Activated naive CD4-positive, alpha-beta T cell treated with anti-CD3 and anti-CD28 coated beads, Interleukin-2, amount 50 U/mL, for 72 hours (primary cell): ENCODE measurements at regions not wholly inside any gene's neighbourhood (a gene's known extent, or its start where the extent isn't known, plus 50 kb on each side); places are given as distances from the start of the nearest gene placed in this dataset.
"Not testable (repeated sequence)": the region's sequence is repeated elsewhere in the genome, so short reads cannot be mapped to it uniquely, and the experiment has no call there.

ENCODE experiments used
- ATAC-seq, 2 donors: fragments of 150-1000 bp; cut with Tn5 transposase; 2 replicates each; pipeline ENCODE4 v1.10.0; 2021; ENCODE audit warnings: mild to moderate bottlenecking in 2 of 2, moderate library complexity in 2 of 2
- DNase-seq, 2 donors: peaks; one replicate each; pipeline ENCODE4 v3.0.0; 2021 to 2022; ENCODE audit warnings: low spot score in 2 of 2
- H3K27ac Mint-ChIP-seq, 2 donors: one replicate each; pipeline ENCODE4 v1.8.0; 2022; ENCODE audit warnings: mild to moderate bottlenecking in 2 of 2, mixed read lengths in 2 of 2
- H3K36me3 Mint-ChIP-seq, 2 donors: one replicate each; pipeline ENCODE4 v1.8.0; 2022; ENCODE audit warnings: mixed read lengths in 2 of 2
- H3K9me3 Mint-ChIP-seq, 2 donors: one replicate each; pipeline ENCODE4 v1.8.0; 2022; ENCODE audit warnings: mixed read lengths in 2 of 2

- ATAC-seq (peak; percentile 43 to 49), DNase-seq (no peak)
- Mint-ChIP-seq H3K9me3 (peaks cover 0 to 4% of the 10 kb centered on the region in 2 donors), H3K27ac (no peak overlapping the region), H3K36me3 (peaks cover 0 to 20% of the 10 kb centered on the region in 2 donors)
Measured at GRCh38 chr10:3926675-3927525, 141.9 kb upstream of the KLF6 start.

- Mint-ChIP-seq H3K9me3 (peaks cover 0 to 8% of the 10 kb centered on the region in 2 donors), H3K36me3 (peaks cover 0 to 13% of the 10 kb centered on the region in 2 donors), H3K27ac (no peak overlapping the region)
- DNase-seq (no peak), ATAC-seq (no peak)
Measured at GRCh38 chr10:3926258-3926657, 141.2 kb upstream of the KLF6 start.

- peak overlapping the region in 1 of 2 donors; percentile 70 for H3K27ac Mint-ChIP-seq
Measured at GRCh38 chr10:3925184-3925583, 140.2 kb upstream of the KLF6 start.

GRCh38 chr10:3924344-3924743, 139.3 kb upstream of the KLF6 start:
- H3K27ac Mint-ChIP-seq, result no peak overlapping the region
- peak in 1 of 2 donors; percentile 53 for ATAC-seq
- no peak for DNase-seq
- peaks cover 0 to 8% of the 10 kb centered on the region in 2 donors for H3K9me3 Mint-ChIP-seq
- peaks cover 0 to 11% of the 10 kb centered on the region in 2 donors for H3K36me3 Mint-ChIP-seq

More at GRCh38 chr10:3925184-3925583, 140.2 kb upstream of the KLF6 start:
- peaks cover 0 to 8% of the 10 kb centered on the region in 2 donors for H3K9me3 Mint-ChIP-seq
- peaks cover 0 to 11% of the 10 kb centered on the region in 2 donors for H3K36me3 Mint-ChIP-seq
- ATAC-seq (no peak), DNase-seq (no peak)

GRCh38 chr10:3923033-3923432, 138.0 kb upstream of the KLF6 start:
- Mint-ChIP-seq H3K9me3 (peaks cover 0 to 11% of the 10 kb centered on the region in 2 donors), H3K36me3 (peaks cover 0 to 11% of the 10 kb centered on the region in 2 donors), H3K27ac (no peak overlapping the region)
- DNase-seq (no peak), ATAC-seq (no peak)

GRCh38 chr10:3919709-3920308, 134.8 kb upstream of the KLF6 start:
- no peak overlapping the region for H3K27ac Mint-ChIP-seq
- peaks cover 0 to 19% of the 10 kb centered on the region in 2 donors for H3K9me3 Mint-ChIP-seq
- DNase-seq (no peak), ATAC-seq (no peak)
- peaks cover 0 to 7% of the 10 kb centered on the region in 2 donors for H3K36me3 Mint-ChIP-seq

- DNase-seq, H3K36me3 Mint-ChIP-seq, ATAC-seq, H3K27ac Mint-ChIP-seq: not testable (repeated sequence)
- H3K9me3 Mint-ChIP-seq, result peaks cover 0 to 15% of the 10 kb centered on the region in 2 donors
Measured at GRCh38 chr10:3917392-3917791, 132.4 kb upstream of the KLF6 start.

- no peak for ATAC-seq
- Mint-ChIP-seq H3K9me3 (peaks cover 0 to 11% of the 10 kb centered on the region in 2 donors), H3K27ac (no peak overlapping the region), H3K36me3 (no peaks in the 10 kb centered on the region)
- DNase-seq, result no peak
Measured at GRCh38 chr10:3914733-3915132, 129.7 kb upstream of the KLF6 start.

- no peak for ATAC-seq
- H3K27ac Mint-ChIP-seq, result peak overlapping the region in 1 of 2 donors; percentile 28
- H3K36me3 Mint-ChIP-seq, result no peaks in the 10 kb centered on the region
Measured at GRCh38 chr10:3911713-3912442, 126.9 kb upstream of the KLF6 start.

GRCh38 chr10:3911241-3911640, 126.2 kb upstream of the KLF6 start:
- no peak for ATAC-seq
- H3K27ac Mint-ChIP-seq, result peak overlapping the region in 1 of 2 donors; percentile 28
- H3K36me3 Mint-ChIP-seq, result no peaks in the 10 kb centered on the region

More at GRCh38 chr10:3911713-3912442, 126.9 kb upstream of the KLF6 start:
- peaks cover 0 to 8% of the 10 kb centered on the region in 2 donors for H3K9me3 Mint-ChIP-seq
- no peak for DNase-seq

GRCh38 chr10:3909339-3909738, 124.3 kb upstream of the KLF6 start:
- DNase-seq (no peak), ATAC-seq (no peak)
- Mint-ChIP-seq H3K36me3 (peaks cover 0 to 5% of the 10 kb centered on the region in 2 donors), H3K9me3 (peaks cover 6% of the 10 kb centered on the region in 2 donors), H3K27ac (no peak overlapping the region)

More at GRCh38 chr10:3911241-3911640, 126.2 kb upstream of the KLF6 start:
- DNase-seq, result no peak
- peaks cover 0 to 6% of the 10 kb centered on the region in 2 donors for H3K9me3 Mint-ChIP-seq

- DNase-seq (no peak), ATAC-seq (no peak)
- Mint-ChIP-seq H3K27ac (no peak overlapping the region), H3K9me3 (peaks cover 7 to 8% of the 10 kb centered on the region in 2 donors), H3K36me3 (peaks cover 0 to 8% of the 10 kb centered on the region in 2 donors)
Measured at GRCh38 chr10:3908183-3908582, 123.2 kb upstream of the KLF6 start.

- DNase-seq, result no peak
- no peak overlapping the region for H3K27ac Mint-ChIP-seq
- no peak for ATAC-seq
- H3K9me3 Mint-ChIP-seq, result peaks cover 7 to 8% of the 10 kb centered on the region in 2 donors
- H3K36me3 Mint-ChIP-seq, result peaks cover 0 to 8% of the 10 kb centered on the region in 2 donors
Measured at GRCh38 chr10:3907514-3907913, 122.5 kb upstream of the KLF6 start.

- no peak for DNase-seq
- no peak for ATAC-seq
- peaks cover 7 to 8% of the 10 kb centered on the region in 2 donors for H3K9me3 Mint-ChIP-seq
- H3K36me3 Mint-ChIP-seq, result peaks cover 0 to 8% of the 10 kb centered on the region in 2 donors
- no peak overlapping the region for H3K27ac Mint-ChIP-seq
Measured at GRCh38 chr10:3906511-3907111, 121.6 kb upstream of the KLF6 start.

- DNase-seq, result no peak
- no peak for ATAC-seq
- Mint-ChIP-seq H3K27ac (peak overlapping the region; percentile 16 to 58), H3K9me3 (peaks cover 7 to 8% of the 10 kb centered on the region in 2 donors), H3K36me3 (peaks cover 0 to 8% of the 10 kb centered on the region in 2 donors)
Measured at GRCh38 chr10:3904419-3904960, 119.5 kb upstream of the KLF6 start.

- DNase-seq, result no peak
- peaks cover 0 to 8% of the 10 kb centered on the region in 2 donors for H3K36me3 Mint-ChIP-seq
- peak overlapping the region; percentile 45 to 58 for H3K27ac Mint-ChIP-seq
- ATAC-seq, result no peak
- H3K9me3 Mint-ChIP-seq, result peaks cover 7 to 8% of the 10 kb centered on the region in 2 donors
Measured at GRCh38 chr10:3902809-3903410, 117.9 kb upstream of the KLF6 start.
